ENCODE measurements at regions not wholly inside any gene's neighbourhood (a gene's known extent, or its start where the extent isn't known, plus 50 kb on each side); places are given as distances from the start of the nearest gene placed in this dataset.
A peak's percentile ranks its signal among the peaks of the same experiment; 100 is the strongest.

GRCh38 chr6:45746046-45746445 is 269.6 kb downstream of the CLIC5 start:
- peaks cover 7 to 16% (median 9%) of the 10 kb centered on the region in 7 donors for H3K9me3 Mint-ChIP-seq
- Histone ChIP-seq H3K27me3 (ENCODE audit: control insufficient read depth in 2 of 2, insufficient read depth in 2 of 2, low read length in 2 of 2) (no peaks in the 10 kb centered on the region), H3K9ac (ENCODE audit: insufficient read depth, low read length, poor library complexity, severe bottlenecking) (no peak overlapping the region), H3K4me3 (replicated peaks in 1 of 3; ENCODE audit: low read depth in 2 of 3, low read length in 3 of 3) (no peak overlapping the region), H3K4me2 (replicated peaks; ENCODE audit: extremely low read depth, low read length, poor library complexity, severe bottlenecking) (no peak overlapping the region), H3K36me3 (replicated peaks in 1 of 2; ENCODE audit: control insufficient read depth in 1 of 2, insufficient read depth in 2 of 2, low read length in 2 of 2) (no peaks in the 10 kb centered on the region), H2AFZ (ENCODE audit: insufficient read depth, low read depth, low read length, poor library complexity, severe bottlenecking) (no peak overlapping the region), H3K4me1 (ENCODE audit: control insufficient read depth in 1 of 2, insufficient read depth in 2 of 2, low read length in 2 of 2) (peaks cover 18 to 23% of the 10 kb centered on the region in 2 donors), H3K79me2 (ENCODE audit: insufficient read depth, low read length) (no peaks in the 10 kb centered on the region), H3K9me3 (replicated peaks in 1 of 2; ENCODE audit: control insufficient read depth in 1 of 2, insufficient read depth in 1 of 2, low read length in 2 of 2) (peaks cover 0 to 5% of the 10 kb centered on the region in 2 donors), H3K27ac (ENCODE audit: low read depth in 1 of 2, low read length in 2 of 2) (no peak overlapping the region), H4K20me1 (ENCODE audit: insufficient read depth, low read length) (no peaks in the 10 kb centered on the region)
- 82% methylated on average over 4 of the region's 5 CpGs for WGBS (ENCODE audit: insufficient coverage)
- H3K36me3 Mint-ChIP-seq = no peaks in the 10 kb centered on the region
- peak overlapping the region in 1 of 7 donors; percentile 68 for H3K27ac Mint-ChIP-seq
- H3K4me1 Mint-ChIP-seq = peaks cover 26% of the 10 kb centered on the region
- TF ChIP-seq CTCF (IDR thresholded peaks at IDR 0.05) = no peak
- peaks cover 0 to 3% (median 0%) of the 10 kb centered on the region in 3 donors for H3K27me3 Mint-ChIP-seq (ENCODE audit: low read depth in 3 of 3)
- no peak for DNase-seq
- H3K4me3 Mint-ChIP-seq = no peak overlapping the region
- intact Hi-C loops (cut with micrococcal nuclease) = no loop called here

- peak overlapping the region in 1 of 2 donors; percentile 24 for H3K27ac ChIP-seq (ENCODE audit: low read depth in 1 of 2, low read length in 2 of 2)
- H3K9me3 Mint-ChIP-seq = peaks cover 5 to 12% (median 8%) of the 10 kb centered on the region in 7 donors
- H3K9me3 ChIP-seq (replicated peaks in 1 of 2; ENCODE audit: control insufficient read depth in 1 of 2, insufficient read depth in 1 of 2, low read length in 2 of 2) = peaks cover 0 to 5% of the 10 kb centered on the region in 2 donors
- no peaks in the 10 kb centered on the region for H3K36me3 ChIP-seq (replicated peaks in 1 of 2; ENCODE audit: control insufficient read depth in 1 of 2, insufficient read depth in 2 of 2, low read length in 2 of 2)
- no peak for TF ChIP-seq CTCF (IDR thresholded peaks at IDR 0.05)
- no peak overlapping the region for H3K9ac ChIP-seq (ENCODE audit: insufficient read depth, low read length, poor library complexity, severe bottlenecking)
- peaks cover 0 to 3% (median 0%) of the 10 kb centered on the region in 3 donors for H3K27me3 Mint-ChIP-seq (ENCODE audit: low read depth in 3 of 3)
- H3K4me1 Mint-ChIP-seq = peaks cover 35% of the 10 kb centered on the region
- H3K4me3 Mint-ChIP-seq = peak overlapping the region in 1 of 2 donors; percentile 33
- H3K79me2 ChIP-seq (ENCODE audit: insufficient read depth, low read length) = no peaks in the 10 kb centered on the region
- no peak overlapping the region for H2AFZ ChIP-seq (ENCODE audit: insufficient read depth, low read depth, low read length, poor library complexity, severe bottlenecking)
- no peaks in the 10 kb centered on the region for H4K20me1 ChIP-seq (ENCODE audit: insufficient read depth, low read length)
- WGBS (ENCODE audit: insufficient coverage) = 24% methylated on average over 6 of the region's 7 CpGs
- H3K27me3 ChIP-seq (ENCODE audit: control insufficient read depth in 2 of 2, insufficient read depth in 2 of 2, low read length in 2 of 2) = no peaks in the 10 kb centered on the region
- peaks cover 26 to 30% of the 10 kb centered on the region in 2 donors for H3K4me1 ChIP-seq (ENCODE audit: control insufficient read depth in 1 of 2, insufficient read depth in 2 of 2, low read length in 2 of 2)
- H3K4me2 ChIP-seq (replicated peaks; ENCODE audit: extremely low read depth, low read length, poor library complexity, severe bottlenecking) = no peak overlapping the region
- H3K4me3 ChIP-seq (replicated peaks in 1 of 3; ENCODE audit: low read depth in 2 of 3, low read length in 3 of 3) = no peak overlapping the region
- peak; percentile 2 to 24 (median 19) for DNase-seq
- intact Hi-C loops (cut with micrococcal nuclease) = no loop called here
- peak overlapping the region in 1 of 7 donors; percentile 28 for H3K27ac Mint-ChIP-seq
- H3K36me3 Mint-ChIP-seq = no peaks in the 10 kb centered on the region
Measured at GRCh38 chr6:45743028-45743615, 272.5 kb downstream of the CLIC5 start.
